ENCODE measurements at regions not wholly inside any gene's neighbourhood (a gene's known extent, or its start where the extent isn't known, plus 50 kb on each side); places are given as distances from the start of the nearest gene placed in this dataset.
A peak's percentile ranks its signal among the peaks of the same experiment; 100 is the strongest.
"Not testable (repeated sequence)": the region's sequence is repeated elsewhere in the genome, so short reads cannot be mapped to it uniquely, and the experiment has no call there.

GRCh38 chr10:94232711-94233383 lies 129.9 kb downstream of the NOC3L start:
- no peak for DNase-seq

- no peak for DNase-seq
Observed at GRCh38 chr10:94235461-94235860, 127.3 kb downstream of the NOC3L start.

DNA sequence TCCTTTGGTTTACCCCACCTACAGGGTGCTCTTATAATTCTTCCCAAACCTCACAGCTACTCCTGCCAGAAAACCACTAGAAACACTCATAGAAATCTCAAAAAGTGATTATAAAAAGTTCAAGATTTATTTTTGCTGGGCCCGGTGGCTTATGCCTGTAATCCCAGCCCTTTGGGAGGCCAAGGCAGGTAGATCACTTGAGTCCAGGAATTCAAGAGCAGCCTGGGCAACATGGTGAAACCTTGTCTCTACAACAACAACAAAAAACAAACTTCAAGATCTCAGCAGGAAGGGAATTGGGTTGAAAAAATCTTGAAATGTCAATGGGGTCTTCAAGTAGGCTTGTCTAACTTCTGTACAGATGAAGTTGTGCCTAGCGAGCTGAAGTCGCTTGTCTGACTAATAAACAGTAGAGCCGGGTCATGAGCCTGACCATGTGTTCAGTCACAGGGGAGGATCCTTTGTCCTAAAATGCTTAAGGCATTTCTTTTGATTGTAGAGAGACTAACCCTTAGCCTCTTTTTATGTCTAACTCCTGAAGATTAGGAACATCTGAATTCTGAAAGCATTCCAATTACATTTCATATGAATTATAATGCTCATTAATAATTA lies 124.6 kb downstream of the NOC3L start:
- no peak for DNase-seq

DNA sequence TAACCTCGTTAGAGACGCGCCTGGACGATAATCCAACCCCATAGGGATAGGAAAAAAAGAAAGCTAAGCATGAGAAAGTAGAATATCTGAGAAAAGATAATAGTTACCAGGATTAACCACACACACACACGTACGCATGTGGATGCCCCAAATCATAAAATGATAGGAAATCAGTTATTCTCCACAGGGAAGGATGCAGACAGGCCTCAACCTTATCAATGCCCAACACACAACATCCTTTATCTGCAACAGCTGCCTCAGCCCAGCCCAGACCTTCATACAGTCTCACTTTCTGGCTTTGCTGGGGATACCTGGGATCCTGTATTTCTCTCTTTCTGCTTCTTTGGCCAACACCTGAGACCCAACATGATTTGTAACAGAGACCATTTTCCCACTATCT lies 123.0 kb downstream of the NOC3L start:
- no peak for DNase-seq

- no peak for DNase-seq
Observed at GRCh38 chr10:94240491-94240890, 122.2 kb downstream of the NOC3L start.

- no peak for DNase-seq
Observed at GRCh38 chr10:94240901-94241300, 121.8 kb downstream of the NOC3L start.

- DNase-seq: no peak
Observed at GRCh38 chr10:94251098-94251497, 111.6 kb downstream of the NOC3L start.

GRCh38 chr10:94251568-94251967 lies 111.2 kb downstream of the NOC3L start:
- DNase-seq: no peak

GRCh38 chr10:94257407-94257806 lies 105.3 kb downstream of the NOC3L start:
- not testable (repeated sequence) for DNase-seq

DNA sequence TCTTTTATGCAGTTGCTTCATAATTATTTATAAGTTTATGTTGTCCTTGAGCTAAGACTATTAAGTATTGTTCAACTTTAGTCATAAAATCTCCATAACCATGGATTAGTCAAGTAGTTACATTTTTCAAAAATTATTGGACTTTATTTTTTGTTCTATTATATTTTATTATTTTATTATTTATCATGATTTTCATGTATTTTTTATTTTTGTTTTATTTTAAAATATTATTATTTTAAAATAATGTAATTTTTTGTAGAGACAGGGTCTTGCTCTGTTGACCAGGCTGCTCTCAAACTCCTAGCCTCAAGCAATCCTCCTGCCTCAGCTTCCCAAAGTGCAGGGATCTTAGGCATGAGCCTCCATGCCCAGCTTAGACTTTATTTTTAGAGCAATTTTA lies 102.3 kb downstream of the NOC3L start:
- DNase-seq: no peak

- no peak for DNase-seq
Observed at GRCh38 chr10:94264085-94264484, 98.7 kb downstream of the NOC3L start.

DNA sequence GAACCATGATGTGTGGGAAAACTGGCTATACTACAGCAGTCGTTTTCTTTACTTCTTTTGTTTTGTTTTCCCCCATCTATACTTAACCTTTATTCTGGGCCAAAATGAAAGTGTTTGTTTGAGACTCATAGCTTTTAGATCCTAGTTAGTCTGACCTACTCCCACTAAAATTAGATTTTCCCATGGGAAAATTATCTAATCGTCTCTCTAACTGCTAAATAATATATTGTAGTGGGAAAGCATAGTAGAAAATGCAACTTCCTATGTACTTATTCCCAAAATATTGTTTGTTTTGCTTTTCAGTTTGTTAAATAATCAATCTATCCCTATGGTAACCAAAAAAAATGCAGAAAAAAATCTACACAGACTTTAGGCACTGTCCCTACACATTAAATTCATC lies 96.6 kb downstream of the NOC3L start:
- DNase-seq: no peak

DNA sequence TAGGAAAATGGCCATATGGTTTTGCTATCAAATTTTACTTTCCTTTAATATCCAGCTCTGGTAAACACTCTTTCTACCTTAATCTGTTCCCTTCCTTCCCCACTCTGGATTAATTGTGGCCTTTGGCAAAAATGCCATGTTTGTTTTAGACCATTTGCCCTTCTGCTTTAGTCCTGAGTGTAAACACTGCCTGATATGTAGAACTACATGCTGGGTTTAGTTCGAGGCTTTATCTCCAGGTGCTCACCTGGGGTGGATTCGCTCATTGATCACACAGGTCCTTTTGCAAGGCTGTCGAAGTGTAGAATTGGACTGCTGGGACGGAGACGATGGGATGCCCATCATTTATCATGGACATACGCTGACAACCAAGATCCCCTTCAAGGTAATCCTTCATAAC lies 94.1 kb downstream of the NOC3L start:
- no peak for DNase-seq

- no peak for DNase-seq
Observed at GRCh38 chr10:94274142-94274787, 88.5 kb downstream of the NOC3L start.

DNA sequence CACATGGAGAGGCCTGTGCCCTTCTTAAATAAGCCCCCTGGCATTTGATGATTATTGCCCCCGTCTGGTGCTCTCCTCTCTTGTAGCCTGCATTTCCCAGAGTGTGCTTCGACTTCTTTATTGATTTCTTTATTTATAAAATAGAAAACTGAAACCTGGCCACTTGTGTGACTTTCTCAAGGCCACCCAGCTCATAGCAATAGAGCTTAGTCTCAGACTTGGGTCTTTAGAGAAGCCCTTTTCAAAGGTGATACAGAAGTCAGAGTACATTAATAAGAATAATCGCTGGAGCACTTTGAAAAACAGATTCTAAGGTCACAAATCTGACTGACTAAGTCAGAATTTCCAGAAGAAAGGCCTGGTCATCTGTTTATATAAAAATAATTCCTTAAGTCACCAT lies 86.6 kb downstream of the NOC3L start:
- DNase-seq: no peak

DNA sequence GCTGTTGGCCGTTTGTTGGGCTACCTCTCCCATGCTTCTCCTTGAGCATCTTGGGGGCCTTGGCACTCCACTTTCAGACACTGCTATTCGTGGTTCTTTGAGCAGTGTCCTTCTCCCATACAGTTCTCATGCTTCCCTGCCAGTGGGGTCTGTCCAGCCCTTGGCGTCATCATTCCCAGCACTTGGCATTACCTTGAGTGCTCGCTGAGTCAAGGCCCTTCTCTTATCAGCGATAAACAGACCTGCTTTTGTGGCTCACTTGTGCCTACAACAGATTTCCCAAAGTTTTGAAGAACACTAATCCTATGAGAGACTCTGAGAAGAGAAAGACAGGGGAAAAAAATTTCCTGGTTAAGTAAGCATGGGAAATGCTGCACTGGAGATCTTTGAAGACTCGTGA lies 85.3 kb downstream of the NOC3L start:
- DNase-seq: no peak

- DNase-seq: peak; percentile 6
Observed at GRCh38 chr10:94279835-94280709, 82.7 kb downstream of the NOC3L start.

DNA sequence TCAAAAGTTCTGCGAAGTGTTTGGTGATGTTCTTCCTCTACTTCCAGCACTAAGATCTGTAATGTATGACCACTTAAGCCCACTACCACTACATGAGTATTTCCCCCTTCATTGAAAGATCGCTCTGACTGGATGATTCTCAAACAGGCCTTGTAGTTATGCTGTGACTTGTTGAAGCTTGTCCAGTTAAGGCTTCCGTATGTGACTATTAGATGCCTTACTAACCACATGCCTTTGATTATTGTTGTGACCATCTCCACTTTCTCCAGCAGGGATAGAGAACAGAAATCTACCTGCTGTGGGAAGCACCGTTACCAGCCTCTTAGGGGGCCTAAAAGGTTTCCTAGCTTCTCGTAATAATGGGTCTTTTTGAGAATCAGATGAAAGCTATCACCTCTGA lies 81.1 kb downstream of the NOC3L start:
- no peak for DNase-seq

GRCh38 chr10:94282369-94282768 lies 80.4 kb downstream of the NOC3L start:
- DNase-seq: no peak

Data from effector CD8-positive, alpha-beta T cell (primary cell).